GM19455 (cell line): ENCODE measurements at regions not wholly inside any gene's neighbourhood (a gene's known extent, or its start where the extent isn't known, plus 50 kb on each side); places are given as distances from the start of the nearest gene placed in this dataset.

Experiments
- ATAC-seq: cut with Tn5 transposase; IDR thresholded peaks from one replicate; pipeline ENCODE4 v1.9.1; 2021; ENCODE audit not compliant: unreplicated experiment

DNA sequence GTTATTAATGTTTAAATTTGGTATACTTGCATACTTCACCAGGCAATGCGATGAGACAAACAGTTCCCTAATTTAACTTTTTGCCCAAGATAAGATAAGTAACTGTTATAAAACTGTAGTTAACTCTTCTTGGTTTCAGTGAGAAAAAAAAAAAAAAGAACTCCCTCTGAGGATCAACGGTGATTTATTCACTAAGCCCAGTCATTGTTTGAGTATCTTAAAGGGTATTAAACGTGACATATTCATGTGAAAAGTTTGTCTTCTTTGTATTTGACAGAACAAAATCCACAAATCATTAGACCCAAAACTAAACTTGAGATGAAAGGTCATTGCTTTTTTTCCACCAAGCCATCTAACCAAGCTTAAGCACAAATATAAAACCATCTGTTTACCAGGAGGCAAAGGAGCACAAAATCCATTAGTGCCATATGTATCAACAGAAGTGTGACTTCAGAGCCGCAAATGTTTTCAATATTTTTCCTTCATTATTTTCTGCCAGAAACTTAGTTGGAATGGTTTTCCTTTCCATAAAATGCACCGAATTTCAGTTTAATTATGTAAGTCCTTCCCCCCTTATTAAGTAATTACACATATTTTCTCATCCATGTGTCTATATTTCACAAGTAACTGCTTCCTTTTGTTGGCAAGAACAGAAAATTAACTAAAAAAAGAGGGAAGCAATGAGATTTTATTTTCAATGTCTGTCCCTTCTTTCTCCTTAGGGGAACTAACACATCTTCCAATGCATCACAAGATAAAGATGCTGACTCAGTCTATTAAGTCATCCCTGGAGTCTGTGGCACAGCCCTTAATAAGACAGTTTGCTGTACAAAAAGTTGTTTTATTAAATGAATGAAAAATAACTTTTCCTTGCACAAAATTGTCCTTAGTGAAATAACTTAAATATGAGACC is 92.2 kb upstream of the RAP2B start:
- ATAC-seq = no peak

DNA sequence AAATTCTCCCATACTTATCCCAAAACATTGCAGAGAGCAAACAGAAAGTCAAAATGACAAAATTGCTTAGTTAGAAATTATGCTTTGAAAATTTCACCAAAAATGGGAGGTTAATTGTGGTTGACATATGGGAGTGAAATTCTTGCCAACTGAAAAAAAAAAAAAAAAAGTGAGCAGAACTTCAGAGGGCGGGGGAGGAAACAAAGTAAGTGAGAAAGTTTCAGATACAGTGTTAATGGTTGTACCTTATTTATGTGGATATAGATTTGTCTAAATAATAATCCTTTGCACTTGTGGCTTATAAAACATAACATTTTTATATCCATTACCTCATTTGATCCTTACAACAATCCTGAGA is 91.5 kb upstream of the RAP2B start:
- no peak for ATAC-seq

DNA sequence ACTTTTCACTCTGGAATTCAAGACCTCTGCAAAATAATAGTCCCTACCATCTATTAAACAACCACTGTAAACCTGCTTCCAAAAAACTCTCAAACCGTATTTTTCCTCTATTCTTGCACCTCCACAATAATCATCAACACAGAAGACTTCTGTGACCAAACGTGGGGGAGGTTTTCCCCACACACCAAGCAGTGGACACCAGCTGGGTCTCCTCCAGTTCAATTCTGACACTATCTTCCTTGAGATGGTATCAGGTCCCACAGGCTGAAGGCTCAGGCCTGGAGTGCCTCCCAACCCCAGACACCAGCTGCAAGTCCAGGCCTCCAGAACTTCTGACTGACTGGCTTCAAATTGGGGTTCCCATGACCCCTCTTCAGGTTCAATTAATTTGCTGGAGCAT is 89.6 kb upstream of the RAP2B start:
- ATAC-seq = no peak

DNA sequence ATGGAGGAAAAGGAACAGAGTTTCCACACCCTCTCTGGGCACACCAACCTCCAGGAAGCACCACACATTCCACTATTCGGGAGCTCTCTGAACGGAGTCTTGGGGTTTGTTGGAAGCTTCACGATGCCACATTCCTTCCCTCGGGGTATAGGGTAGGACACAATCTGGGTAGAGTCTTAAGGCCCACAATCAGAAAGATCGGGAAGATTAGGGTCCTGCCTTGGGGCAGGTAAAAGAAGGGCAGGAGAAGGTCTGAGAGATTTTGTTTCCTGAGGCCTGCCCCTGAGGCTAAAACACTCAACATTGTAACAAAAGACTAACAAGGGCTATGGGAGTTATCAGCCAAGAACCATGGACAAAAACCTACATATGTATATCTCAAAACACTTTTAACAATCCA is 89.2 kb upstream of the RAP2B start:
- ATAC-seq = no peak

DNA sequence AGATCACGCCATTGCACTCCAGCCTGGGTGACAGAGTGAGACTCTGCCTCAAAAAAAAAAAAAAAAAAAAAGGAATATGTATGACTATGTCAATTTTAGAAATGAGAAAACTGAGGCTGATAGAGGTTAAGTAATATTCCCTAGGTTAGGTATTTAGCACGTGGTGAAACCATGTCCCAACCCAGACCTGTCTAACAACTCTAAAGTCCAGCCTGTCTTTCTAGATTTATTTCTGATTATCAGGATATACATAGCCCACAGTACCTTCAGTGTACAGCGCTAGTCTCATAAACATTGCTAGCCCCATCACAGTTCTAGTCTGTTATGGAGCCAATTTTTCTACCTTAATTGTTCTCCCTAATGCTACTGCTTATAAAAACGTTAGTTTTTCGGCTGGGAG is 88.4 kb upstream of the RAP2B start:
- ATAC-seq = no peak

DNA sequence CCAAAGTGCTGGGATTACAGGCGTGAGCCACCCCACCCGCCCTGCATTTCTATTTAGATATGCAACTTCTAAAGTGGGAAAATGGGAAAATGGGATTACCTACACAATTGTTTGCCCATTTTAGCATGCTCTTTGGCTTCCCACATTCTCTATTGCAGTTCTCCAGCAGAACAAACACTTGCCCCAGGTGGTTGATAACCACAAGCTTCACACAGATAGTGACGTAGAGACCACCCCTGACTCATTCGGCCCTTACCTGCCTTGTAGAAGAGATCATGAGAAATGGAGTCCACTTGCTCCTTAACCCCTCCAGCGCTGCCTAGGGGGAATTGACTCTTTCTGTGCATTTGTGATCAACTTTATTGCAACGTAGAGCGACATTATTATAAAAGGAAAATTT is 83.2 kb upstream of the RAP2B start:
- no peak for ATAC-seq

DNA sequence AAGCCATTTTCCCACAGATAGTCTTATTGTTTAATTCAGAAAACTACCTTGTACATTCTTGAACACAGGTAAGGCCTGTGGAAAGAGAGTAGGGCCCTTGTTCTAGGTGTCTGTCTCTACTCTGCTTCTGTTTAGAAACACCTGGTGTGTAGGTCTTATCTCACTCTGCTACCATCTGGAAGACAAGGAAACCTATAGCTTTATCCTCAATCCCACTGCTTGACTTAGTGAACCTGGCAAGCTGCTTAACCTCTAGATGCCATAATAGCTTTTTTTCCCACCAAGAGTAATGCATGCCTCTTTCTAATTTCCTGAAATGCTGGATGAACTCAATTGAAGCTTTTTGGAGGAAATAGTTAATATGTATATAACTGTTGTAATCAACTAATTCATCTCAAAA is 82.6 kb upstream of the RAP2B start:
- ATAC-seq = no peak

DNA sequence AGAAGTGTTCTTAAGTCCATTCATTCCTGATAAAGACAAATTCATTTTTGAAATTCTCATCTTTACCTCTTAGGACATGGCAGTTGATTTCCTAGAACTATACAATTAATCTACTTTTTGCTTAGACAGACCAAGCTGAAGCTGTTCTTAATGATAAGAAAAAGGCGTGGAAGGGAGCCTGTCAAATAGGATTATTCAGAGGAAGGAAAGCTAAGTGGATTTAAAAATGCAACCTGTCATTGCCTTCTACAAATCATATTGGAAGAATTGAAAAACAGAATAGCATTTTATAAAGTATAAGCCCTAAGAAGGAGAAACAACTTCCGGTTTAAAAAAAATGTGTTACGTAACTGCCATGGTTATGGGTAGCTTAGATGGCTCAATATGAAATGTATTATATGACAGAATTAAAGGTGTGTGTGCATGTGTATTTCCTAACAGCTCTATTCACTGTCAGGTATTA is 81.2 kb upstream of the RAP2B start:
- ATAC-seq = no peak

DNA sequence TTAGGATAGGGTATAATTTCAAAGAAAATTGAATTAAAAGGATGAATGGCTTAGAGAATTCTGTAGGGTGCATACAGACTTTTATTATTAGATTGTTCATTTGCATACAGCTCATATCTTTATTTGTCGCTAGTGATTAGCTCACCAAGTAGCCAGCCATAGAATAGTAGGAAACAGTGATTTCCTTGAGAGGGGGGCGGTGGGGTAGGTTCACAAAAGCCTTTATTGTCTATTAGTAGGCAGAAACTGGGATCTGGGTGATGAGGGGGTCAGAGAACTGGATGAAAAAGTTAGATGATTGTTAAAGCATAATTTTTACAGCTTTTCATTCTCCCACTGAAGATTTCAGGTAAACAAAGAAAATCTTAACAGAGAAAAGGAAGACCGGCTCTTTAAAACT is 77.6 kb upstream of the RAP2B start:
- ATAC-seq = no peak

DNA sequence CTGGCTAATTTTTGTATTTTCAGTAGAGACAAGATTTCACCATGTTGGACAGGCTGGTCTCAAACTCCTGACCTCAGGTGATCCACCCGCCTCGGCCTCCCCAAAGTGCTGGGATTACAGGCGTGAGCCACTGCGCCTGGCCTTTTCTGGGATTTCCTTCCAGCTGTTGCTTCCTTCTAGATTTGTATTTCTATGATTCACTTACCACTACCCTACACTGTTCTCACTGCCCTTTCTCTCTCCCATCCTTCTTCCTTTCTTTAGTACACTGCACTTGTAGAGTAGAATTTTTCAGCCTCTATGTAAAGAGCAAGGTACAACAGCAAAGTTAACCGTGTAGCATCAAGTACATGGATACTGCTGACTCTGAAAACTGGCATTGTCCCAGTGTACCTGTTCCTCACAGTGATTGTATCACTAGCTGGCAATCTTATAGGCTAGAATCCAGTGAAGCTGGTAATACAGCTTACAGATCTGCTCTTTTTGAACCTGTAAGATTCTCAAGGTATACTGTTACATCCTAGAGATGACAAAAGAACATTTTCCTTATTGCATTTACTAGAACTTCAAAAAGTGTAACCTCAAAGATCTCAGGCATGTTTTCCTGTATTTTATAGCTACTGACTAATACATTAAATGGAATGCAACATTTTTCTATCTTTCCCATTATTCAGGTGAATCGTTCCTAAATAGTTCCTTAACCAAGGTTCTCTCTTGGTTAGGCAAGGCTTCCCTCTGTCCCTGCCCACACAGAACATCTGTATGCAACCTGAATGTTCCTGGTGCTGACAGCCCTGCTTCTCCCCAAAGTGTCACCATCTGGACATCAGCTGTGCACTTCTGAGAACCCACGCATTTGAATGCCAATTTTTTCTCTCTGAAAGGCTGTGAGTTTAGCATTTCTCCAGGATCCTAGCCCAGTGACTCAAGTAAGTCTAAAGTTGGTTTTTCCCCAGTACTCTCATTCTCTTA is 74.1 kb upstream of the RAP2B start:
- no peak for ATAC-seq

DNA sequence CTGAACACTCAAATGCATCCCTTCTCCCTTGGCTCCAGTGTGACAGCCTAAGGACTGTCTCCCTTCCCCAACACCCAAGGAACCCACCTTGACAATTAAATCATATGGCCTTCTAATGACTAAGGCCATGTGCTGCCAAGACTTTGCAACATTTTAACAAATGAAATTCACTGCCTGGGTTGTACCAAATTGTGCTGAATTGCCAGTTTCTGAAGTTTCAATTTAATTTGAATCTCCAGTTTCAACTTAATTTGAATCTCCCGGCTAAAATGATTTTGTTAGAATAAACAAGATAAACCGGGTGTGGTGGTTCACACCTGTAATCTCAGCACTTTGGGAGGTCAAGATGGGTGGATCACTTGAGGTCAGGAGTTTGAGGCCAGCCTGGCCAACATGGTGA is 72.4 kb upstream of the RAP2B start:
- no peak for ATAC-seq

DNA sequence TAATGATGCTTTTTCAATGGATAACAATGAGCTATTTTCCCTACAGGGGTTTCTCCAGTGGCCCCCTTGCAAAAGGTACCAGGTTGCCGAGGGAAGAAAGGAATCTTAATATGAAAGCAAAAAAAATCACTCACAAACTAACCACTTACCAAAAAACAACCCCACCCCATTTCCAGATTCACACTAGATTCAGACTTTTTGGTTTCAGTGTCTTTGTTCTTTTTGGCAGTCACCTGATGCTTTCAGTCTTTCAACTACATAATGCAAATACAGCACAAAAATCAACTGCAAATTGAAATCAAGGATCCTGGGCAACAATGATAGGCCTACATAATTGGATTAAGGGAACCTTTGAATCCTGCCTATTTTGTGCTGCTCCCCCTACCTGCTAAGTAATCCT is 71.1 kb upstream of the RAP2B start:
- ATAC-seq = peak; percentile 78

DNA sequence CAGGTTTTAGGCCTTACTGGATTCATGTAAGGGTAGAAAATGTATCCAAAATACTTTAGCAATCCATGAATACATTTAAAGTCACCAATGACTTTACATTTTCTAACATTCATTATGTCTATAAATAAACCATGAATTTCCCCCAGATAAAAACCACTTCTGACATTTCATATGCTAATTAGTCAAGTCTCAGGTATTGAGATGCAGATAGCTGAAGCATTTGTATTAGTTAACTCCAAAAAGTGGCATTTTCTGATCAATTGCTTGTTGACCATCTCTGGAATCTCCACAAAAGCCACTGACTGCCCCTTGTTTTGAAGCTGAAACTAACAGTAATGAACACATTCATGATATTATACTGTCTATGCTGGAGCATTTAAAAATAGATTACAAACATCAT is 68.4 kb upstream of the RAP2B start:
- no peak for ATAC-seq

DNA sequence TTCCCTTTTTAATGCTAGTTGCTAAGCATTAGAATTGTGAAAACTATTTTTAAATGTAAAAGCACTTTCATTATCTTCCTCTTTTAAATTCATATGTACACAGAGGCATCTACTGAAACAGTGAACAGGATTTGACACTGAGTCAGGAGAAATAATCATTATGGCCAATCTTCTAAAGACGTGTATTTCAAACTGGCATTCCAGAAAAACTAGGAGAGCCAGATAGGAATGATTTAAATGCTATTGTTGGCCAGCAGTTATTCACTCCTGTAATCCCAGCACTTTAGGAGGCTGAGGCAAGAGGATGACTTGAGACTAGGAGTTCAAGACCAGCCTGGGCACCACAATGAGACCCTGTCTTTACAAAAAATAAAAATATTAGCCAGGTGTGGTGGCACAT is 67.6 kb upstream of the RAP2B start:
- ATAC-seq = no peak

DNA sequence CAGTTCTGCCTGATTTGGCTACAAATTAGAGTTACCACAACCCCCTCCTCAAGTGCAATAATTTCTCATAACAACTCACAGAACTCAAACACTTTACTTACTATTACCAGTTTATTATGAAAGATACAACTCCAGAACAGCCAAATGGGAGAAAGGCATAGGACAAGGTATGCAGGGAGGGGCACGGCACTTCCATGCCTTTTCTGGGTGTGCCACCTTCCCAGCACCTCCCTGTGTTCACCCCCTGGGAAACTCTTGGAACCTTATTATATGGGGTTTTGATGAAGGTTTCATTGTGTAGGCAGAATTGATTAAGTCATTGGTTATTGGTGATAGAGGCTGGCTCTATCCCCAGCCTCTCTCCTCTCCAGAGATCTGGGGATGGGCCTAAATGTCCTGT is 66.6 kb upstream of the RAP2B start:
- no peak for ATAC-seq

DNA sequence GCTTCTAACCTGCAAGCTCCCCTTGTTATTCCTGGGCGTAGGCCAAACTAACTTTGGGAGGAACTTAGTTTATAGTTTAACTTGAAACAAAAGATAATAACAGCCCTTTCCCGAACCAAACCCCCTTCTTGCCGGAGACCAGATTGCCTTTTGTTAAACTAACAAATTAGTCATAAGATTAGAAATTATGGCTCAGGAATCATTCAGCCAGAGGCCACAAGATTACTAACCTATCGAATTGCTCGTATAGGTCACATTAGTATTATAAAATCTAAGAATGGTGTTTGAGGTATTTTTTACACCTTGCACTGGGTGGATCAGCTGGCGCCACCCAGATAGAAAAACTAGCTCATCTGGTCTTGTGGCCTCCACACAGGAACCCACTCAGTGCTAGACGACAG is 65.3 kb upstream of the RAP2B start:
- ATAC-seq = no peak

DNA sequence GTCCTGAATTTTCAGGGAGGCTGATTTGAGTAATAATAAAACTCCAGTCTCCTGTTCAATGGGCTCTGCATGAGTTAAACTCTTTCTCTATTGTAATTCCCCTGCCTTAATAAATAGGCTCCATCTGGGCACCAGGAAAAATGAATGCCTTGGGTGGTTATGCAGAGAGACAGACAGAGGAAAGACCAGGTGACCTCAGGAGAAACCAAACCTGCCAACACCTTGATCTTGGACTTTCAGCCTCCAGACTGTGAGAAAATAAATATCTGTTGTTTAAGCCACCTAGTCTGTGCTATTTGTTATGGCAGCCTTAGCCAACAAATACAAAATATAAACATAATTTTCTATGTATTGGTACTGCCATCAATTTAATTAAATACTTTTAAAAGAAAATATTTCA is 64.8 kb upstream of the RAP2B start:
- ATAC-seq = no peak

DNA sequence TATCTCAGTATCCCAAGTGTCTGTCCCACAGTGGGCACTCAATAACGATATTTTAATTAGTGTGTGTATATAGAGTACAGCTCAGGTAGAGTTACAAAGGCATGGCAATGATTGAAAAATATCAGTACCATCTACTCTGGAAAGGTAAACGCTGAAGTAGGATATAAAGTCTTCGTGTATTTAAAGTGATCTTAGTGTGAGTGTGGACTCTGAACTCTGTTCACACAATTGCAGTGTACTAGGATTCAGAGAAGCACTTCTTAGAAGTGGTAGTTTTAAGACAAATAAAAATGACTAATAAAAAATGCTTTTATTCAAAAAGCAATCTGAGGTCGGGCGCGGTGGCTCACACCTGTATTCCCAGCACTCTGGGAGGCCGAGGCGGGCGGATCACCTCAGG is 62.9 kb upstream of the RAP2B start:
- ATAC-seq = no peak

DNA sequence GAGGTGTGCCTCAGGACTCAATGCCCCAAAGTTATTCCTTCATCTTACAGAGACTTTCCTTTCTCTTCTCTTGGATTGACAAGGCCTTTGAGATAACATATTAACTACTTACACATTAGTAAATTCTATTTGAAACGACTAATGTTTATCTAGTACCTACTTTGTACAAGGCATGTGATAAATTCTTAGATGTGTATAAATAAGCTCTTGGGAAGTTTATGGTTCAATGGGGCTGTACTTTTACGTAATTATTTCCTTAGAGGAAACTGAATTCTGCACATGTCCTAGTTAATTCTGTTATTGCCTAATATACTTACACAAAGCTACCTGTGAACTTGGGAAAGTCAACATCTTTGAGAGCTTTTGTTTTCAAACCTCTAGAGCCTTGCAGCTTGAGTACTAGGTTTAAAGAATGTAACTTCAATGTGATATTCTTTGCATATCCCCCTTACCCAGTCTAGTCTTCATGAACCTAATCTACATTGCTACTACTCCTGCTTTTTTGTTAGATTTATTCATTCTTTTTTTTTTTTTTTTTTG is 58.5 kb upstream of the RAP2B start:
- ATAC-seq = no peak

DNA sequence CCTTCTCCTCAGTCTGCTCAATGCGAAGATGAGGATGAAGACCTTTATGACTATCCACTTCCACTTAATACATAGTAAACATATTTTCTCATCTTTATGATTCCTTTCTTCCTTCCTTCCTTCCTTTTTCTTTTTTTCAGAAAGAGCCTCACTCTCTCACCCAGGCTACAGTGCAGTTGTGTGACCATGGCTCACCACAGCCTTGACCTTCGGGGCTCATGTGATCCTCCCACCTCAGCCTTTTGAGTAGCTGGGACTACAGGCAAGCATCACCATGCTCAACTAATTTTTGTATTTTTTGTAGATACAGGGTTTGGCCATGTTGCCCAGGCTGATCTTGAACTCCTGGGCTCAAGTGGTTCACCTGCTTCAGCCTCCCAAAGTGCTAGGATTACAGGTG is 52.0 kb upstream of the RAP2B start:
- no peak for ATAC-seq

DNA sequence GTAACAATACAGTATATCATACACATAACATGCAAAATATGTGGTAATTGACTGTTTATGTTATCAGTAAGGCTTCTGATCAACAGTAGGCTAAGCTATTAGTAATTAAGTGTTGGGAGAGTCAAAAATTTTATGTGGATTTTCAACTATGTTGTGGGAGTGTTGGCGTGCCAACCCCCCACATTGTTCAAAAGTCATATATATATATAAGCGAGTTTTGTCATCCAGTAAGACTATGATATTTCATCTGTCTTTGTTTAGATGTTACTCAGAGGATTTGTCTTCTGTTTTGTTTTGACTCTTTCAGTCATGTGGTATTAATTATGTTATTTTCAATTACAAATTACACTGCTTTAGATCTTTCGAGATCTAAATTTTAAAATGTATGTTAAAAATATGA is 51.0 kb upstream of the RAP2B start:
- ATAC-seq = no peak
